ENCODE measurements at regions not wholly inside any gene's neighbourhood (a gene's known extent, or its start where the extent isn't known, plus 50 kb on each side); places are given as distances from the start of the nearest gene placed in this dataset.

GRCh38 chr6:104423691-104424090 is 436.0 kb downstream of the HACE1 start:
- no peaks in the 10 kb centered on the region for H3K9me2 ChIP-seq
- H3F3A ChIP-seq (replicated peaks; ENCODE audit: insufficient read depth), result no peaks in the 10 kb centered on the region
- H3K9ac ChIP-seq, result no peak overlapping the region
- H3K27ac ChIP-seq (ENCODE audit: low read depth in 2 of 2, low read length in 1 of 2), result no peak overlapping the region
- no peaks in the 10 kb centered on the region for H3K9me3 ChIP-seq
- no peaks in the 10 kb centered on the region for H3K27me3 ChIP-seq (ENCODE audit: insufficient read depth)
- H3K4me1 ChIP-seq (ENCODE audit: control insufficient read depth in 1 of 2, insufficient read depth in 2 of 2, low read depth in 1 of 2, low read length in 1 of 2), result no peaks in the 10 kb centered on the region; a peak in 2 of 4 replicates
- ChIA-PET CTCF (no interaction called here), POLR2A (no interaction called here)
- no peak for DNase-seq
- H3K4me2 ChIP-seq, result no peak overlapping the region
- no peak overlapping the region for H2AFZ ChIP-seq (ENCODE audit: low read depth)
- H3K79me2 ChIP-seq (ENCODE audit: insufficient read depth), result no peaks in the 10 kb centered on the region
- H3K4me3 ChIP-seq (ENCODE audit: low read depth in 2 of 2, low read length in 1 of 2), result no peak overlapping the region
- H3K36me3 ChIP-seq (replicated peaks in 1 of 2; ENCODE audit: control insufficient read depth in 1 of 2, insufficient read depth in 2 of 2, low read length in 1 of 2), result no peaks in the 10 kb centered on the region
- TF ChIP-seq JUND (IDR thresholded peaks at IDR 0.05), result no peak
- TF ChIP-seq FOSL2 (IDR thresholded peaks at IDR 0.05; ENCODE audit: borderline replicate concordance, low read depth), result no peak
- no peak for TF ChIP-seq RCOR1 (IDR thresholded peaks at IDR 0.05; ENCODE audit: low read length)
- no peak for TF ChIP-seq RXRA (IDR thresholded peaks at IDR 0.05; ENCODE audit: borderline replicate concordance, low read depth)
- WGBS (ENCODE audit: low lambda C conversion rate), result 34% methylated on average over 2 of the region's 2 CpGs
- no peaks in the 10 kb centered on the region for H4K20me1 ChIP-seq (ENCODE audit: insufficient read depth)

- Histone ChIP-seq H3F3A (replicated peaks; ENCODE audit: insufficient read depth) (no peaks in the 10 kb centered on the region), H3K4me2 (no peak overlapping the region), H3K79me2 (ENCODE audit: insufficient read depth) (no peaks in the 10 kb centered on the region), H3K9me2 (no peaks in the 10 kb centered on the region), H3K9me3 (no peaks in the 10 kb centered on the region), H3K4me1 (ENCODE audit: control insufficient read depth in 1 of 2, insufficient read depth in 2 of 2, low read depth in 1 of 2, low read length in 1 of 2) (no peaks in the 10 kb centered on the region; a peak in 2 of 4 replicates), H3K36me3 (replicated peaks in 1 of 2; ENCODE audit: control insufficient read depth in 1 of 2, insufficient read depth in 2 of 2, low read length in 1 of 2) (no peaks in the 10 kb centered on the region), H3K4me3 (ENCODE audit: low read depth in 2 of 2, low read length in 1 of 2) (no peak overlapping the region), H3K27me3 (ENCODE audit: insufficient read depth) (no peaks in the 10 kb centered on the region), H3K27ac (ENCODE audit: low read depth in 2 of 2, low read length in 1 of 2) (peak overlapping the region in 1 of 2 experiments; percentile 62; a peak in 2 of 4 replicates), H3K9ac (no peak overlapping the region), H2AFZ (ENCODE audit: low read depth) (no peak overlapping the region), H4K20me1 (ENCODE audit: insufficient read depth) (no peaks in the 10 kb centered on the region)
- 0% methylated on average over 4 of the region's 4 CpGs for WGBS (ENCODE audit: low lambda C conversion rate)
- ChIA-PET POLR2A (no interaction called here), CTCF (no interaction called here)
- TF ChIP-seq EP300 (IDR thresholded peaks at IDR 0.05; ENCODE audit: borderline replicate concordance in 1 of 2, low read depth in 1 of 2, low read length in 1 of 2) (peak in 1 of 2 experiments; percentile 83; a peak in 2 of 4 replicates), RAD21 (IDR thresholded peaks at IDR 0.05; ENCODE audit: low read length) (peak; percentile 14; the same call in 1 of the 2 replicates), POLR2AphosphoS5 (IDR thresholded peaks at IDR 0.05; ENCODE audit: low read depth, low read length) (no peak), CHD2 (IDR thresholded peaks at IDR 0.05; ENCODE audit: low read length, partially characterized antibody) (peak; percentile 22), CTCF (IDR thresholded peaks at IDR 0.05) (no peak)
- DNase-seq, result peak; percentile 31
Observed at GRCh38 chr6:104421650-104422049, 438.1 kb downstream of the HACE1 start.

- Histone ChIP-seq H3K79me2 (ENCODE audit: insufficient read depth) (no peaks in the 10 kb centered on the region), H3K9ac (no peak overlapping the region), H3K9me2 (no peaks in the 10 kb centered on the region), H3K36me3 (replicated peaks in 1 of 2; ENCODE audit: control insufficient read depth in 1 of 2, insufficient read depth in 2 of 2, low read length in 1 of 2) (no peaks in the 10 kb centered on the region), H3K4me1 (ENCODE audit: control insufficient read depth in 1 of 2, insufficient read depth in 2 of 2, low read depth in 1 of 2, low read length in 1 of 2) (no peaks in the 10 kb centered on the region; a peak in 2 of 4 replicates), H3K4me2 (no peak overlapping the region), H3K27me3 (ENCODE audit: insufficient read depth) (no peaks in the 10 kb centered on the region), H3K4me3 (ENCODE audit: low read depth in 2 of 2, low read length in 1 of 2) (no peak overlapping the region), H4K20me1 (ENCODE audit: insufficient read depth) (no peaks in the 10 kb centered on the region), H3K9me3 (no peaks in the 10 kb centered on the region), H3F3A (replicated peaks; ENCODE audit: insufficient read depth) (no peaks in the 10 kb centered on the region), H3K27ac (ENCODE audit: low read depth in 2 of 2, low read length in 1 of 2) (no peak overlapping the region), H2AFZ (ENCODE audit: low read depth) (no peak overlapping the region)
- CTCF ChIA-PET, result no interaction called here
- POLR2A ChIA-PET, result no interaction called here
- 58% methylated on average over 3 of the region's 3 CpGs for WGBS (ENCODE audit: low lambda C conversion rate)
- no peak for TF ChIP-seq ELF1 (IDR thresholded peaks at IDR 0.05)
- TF ChIP-seq TAF1 (IDR thresholded peaks at IDR 0.05; ENCODE audit: borderline replicate concordance, low read depth, low read length), result no peak
- DNase-seq, result no peak
Observed at GRCh38 chr6:104418839-104419238, 440.9 kb downstream of the HACE1 start.
